Dedifferentiated amniotic fluid mesenchymal stem cell (primary cell): ENCODE measurements at regions not wholly inside any gene's neighbourhood (a gene's known extent, or its start where the extent isn't known, plus 50 kb on each side); places are given as distances from the start of the nearest gene placed in this dataset.
"Not testable (repeated sequence)": the region's sequence is repeated elsewhere in the genome, so short reads cannot be mapped to it uniquely, and the experiment has no call there.

Source experiments
- DNase-seq: peaks from one replicate; pipeline ENCODE4 v3.0.0-alpha.2; 2016; ENCODE audit errors: extremely low spot score

- peak; percentile 19 for DNase-seq
These were observed 245.2 kb upstream of the ARPP21 start for GRCh38 chr3:35393901-35394799.

GRCh38 chr3:35394905-35395304 lies 244.4 kb upstream of the ARPP21 start:
- no peak for DNase-seq

- DNase-seq = no peak
These were observed 237.7 kb upstream of the ARPP21 start for GRCh38 chr3:35401671-35402070.

GRCh38 chr3:35404571-35404970 lies 234.8 kb upstream of the ARPP21 start:
- no peak for DNase-seq

GRCh38 chr3:35408882-35409281 lies 230.4 kb upstream of the ARPP21 start:
- no peak for DNase-seq

GRCh38 chr3:35409991-35410390 lies 229.3 kb upstream of the ARPP21 start:
- no peak for DNase-seq

- DNase-seq = no peak
These were observed 225.8 kb upstream of the ARPP21 start for GRCh38 chr3:35413483-35413882.

- no peak for DNase-seq
These were observed 222.2 kb upstream of the ARPP21 start for GRCh38 chr3:35417080-35417479.

GRCh38 chr3:35422101-35422500 lies 217.2 kb upstream of the ARPP21 start:
- no peak for DNase-seq

- no peak for DNase-seq
These were observed 216.3 kb upstream of the ARPP21 start for GRCh38 chr3:35422836-35423601.

- DNase-seq = no peak
These were observed 212.9 kb upstream of the ARPP21 start for GRCh38 chr3:35426366-35426958.

GRCh38 chr3:35437381-35437780 lies 201.9 kb upstream of the ARPP21 start:
- no peak for DNase-seq

GRCh38 chr3:35438101-35438500 lies 201.2 kb upstream of the ARPP21 start:
- no peak for DNase-seq

GRCh38 chr3:35439663-35440062 lies 199.7 kb upstream of the ARPP21 start:
- no peak for DNase-seq

GRCh38 chr3:35440826-35441225 lies 198.5 kb upstream of the ARPP21 start:
- DNase-seq = no peak

- DNase-seq = no peak
These were observed 192.4 kb upstream of the ARPP21 start for GRCh38 chr3:35446896-35447295.

GRCh38 chr3:35448121-35448520 lies 191.2 kb upstream of the ARPP21 start:
- no peak for DNase-seq

- no peak for DNase-seq
These were observed 190.6 kb upstream of the ARPP21 start for GRCh38 chr3:35448681-35449080.

- DNase-seq = not testable (repeated sequence)
These were observed 184.5 kb upstream of the ARPP21 start for GRCh38 chr3:35454819-35455218.

GRCh38 chr3:35473956-35474355 lies 165.4 kb upstream of the ARPP21 start:
- no peak for DNase-seq

- DNase-seq = not testable (repeated sequence)
These were observed 156.8 kb upstream of the ARPP21 start for GRCh38 chr3:35482566-35482965.

GRCh38 chr3:35483131-35483530 lies 156.2 kb upstream of the ARPP21 start:
- DNase-seq = no peak
